HG02678 (cell line): ENCODE measurements at regions not wholly inside any gene's neighbourhood (a gene's known extent, or its start where the extent isn't known, plus 50 kb on each side); places are given as distances from the start of the nearest gene placed in this dataset.

Experiments used
- ATAC-seq: cut with Tn5 transposase; IDR thresholded peaks from one replicate; pipeline ENCODE4 v1.9.1; 2021; ENCODE audit warnings: mild to moderate bottlenecking, moderate library complexity; ENCODE audit not compliant: unreplicated experiment

DNA sequence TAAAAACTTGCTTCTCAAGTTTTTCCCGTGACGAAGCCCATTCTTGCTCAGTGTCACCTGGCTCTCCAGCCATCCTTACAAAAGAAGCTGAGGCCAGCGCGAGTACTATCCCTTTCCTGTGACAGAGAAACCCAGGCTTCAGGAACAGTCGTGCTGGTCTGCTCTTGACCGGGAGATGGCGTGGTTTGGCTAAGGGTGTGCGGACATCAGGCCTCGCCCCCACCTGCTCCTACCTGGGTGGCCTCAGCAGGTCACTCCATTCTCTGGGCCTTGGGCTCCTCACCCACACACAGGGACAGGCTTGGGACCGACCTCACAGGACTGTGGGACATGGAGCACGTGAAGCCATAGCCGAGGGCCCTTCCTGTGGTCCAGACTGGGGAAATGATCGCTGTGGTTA lies 75.2 kb upstream of the CIBAR2 start:
- ATAC-seq, result no peak

DNA sequence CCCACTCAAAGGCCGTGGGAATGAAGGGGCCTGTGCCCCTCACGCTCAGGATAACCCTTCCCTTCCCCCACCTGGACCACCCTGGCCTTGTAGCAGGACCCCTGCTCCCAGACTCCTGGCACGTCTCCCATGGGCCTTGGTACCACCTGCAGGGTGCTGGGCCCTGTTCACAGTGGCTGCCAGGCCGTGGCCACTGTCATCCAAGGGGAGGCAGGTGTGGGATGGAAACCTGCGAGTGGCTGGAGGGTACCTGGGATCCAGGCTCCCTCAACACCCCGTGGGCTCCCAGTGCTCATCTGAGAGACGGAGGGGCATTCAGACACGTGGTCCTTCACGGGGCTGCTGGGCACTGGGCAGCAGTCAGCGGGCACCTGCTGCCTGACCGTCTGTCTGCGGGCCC lies 75.6 kb upstream of the CIBAR2 start:
- no peak for ATAC-seq

DNA sequence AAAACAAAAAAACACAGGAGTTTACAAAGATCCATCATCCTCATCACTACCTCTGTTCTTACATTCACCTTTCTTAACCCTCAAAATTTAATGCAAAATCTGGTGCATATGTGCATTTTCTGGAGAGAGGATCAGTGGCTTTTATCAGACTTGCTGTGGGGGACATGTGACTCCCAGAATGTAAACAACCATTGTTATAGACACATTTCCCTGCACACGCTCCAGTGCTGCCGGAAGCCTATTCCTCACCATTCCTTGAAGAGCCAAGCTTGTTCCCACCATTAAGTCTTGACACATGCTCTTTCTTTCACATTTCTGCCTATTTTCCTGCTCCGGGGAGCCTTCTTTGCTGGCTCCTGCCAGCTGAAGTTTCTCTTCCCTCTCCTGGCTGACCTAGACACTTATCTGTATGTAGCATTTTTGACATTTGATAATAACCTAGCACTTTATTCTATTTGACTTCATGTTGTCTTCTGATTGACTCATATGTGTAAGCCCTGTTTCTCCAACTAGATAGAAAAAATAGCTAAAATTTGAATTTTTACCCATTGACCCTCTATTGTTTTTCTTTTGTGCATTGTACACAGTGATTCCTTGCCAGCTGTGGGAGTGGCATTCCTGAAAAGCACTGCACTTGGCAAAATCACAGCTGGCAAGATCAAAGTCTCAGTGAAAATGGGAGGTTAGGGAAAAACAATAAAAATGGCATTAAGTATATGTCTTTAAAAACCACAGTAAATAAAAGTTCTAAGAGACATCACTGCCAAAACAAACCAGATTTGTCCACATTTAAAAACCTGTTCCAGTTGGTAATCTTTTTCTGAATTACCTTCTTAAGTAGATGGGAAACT lies 76.8 kb upstream of the CIBAR2 start:
- ATAC-seq, result no peak

DNA sequence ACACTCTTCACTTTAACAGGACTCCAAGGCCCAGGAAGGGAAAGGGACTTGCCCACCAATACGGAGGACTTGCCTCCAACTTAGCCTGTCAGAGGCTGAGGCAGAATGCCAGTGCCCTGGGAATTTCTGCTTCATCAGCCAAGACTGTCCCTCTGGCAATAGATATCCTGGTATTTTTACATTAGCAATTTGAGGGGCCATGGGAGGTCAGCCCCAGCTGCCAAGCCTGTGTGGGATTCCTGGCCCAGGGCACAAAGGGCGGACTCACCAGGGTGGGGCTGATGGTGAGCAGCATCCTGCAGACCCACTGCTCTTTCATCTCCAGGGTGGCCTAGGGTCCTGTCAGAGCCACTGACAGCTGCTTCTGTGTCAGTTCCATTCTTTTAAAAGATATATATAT lies 78.3 kb upstream of the CIBAR2 start:
- ATAC-seq, result no peak

DNA sequence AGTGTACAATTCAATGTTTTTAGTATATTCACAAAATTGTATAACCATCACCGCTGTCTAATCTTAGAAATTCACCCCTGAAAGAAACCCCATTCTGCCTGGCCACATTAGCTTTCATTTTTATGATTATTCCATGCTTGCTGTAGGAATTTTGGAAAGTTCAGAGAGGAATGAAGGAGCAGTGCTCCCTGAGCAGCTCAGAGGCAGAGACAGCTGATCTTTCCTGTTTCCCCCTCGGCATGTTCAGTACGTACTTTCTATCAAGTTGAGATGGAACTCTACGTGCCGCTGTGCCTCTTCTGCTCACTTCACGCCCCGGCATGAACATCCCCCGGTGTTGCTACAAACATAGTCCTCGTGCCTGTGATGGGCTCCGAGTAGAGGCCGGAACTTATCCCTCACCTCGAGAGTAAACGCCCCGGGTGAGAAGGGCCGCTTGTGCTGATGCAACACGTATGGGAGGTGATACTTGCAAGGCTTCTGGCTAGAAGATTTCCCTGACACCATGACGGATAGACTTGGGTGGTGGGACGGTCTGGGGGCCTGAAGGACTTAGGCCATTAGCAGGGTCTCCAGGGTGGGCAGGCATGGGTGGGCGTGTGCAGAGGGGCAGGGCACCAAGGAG lies 79.2 kb upstream of the CIBAR2 start:
- ATAC-seq, result no peak

DNA sequence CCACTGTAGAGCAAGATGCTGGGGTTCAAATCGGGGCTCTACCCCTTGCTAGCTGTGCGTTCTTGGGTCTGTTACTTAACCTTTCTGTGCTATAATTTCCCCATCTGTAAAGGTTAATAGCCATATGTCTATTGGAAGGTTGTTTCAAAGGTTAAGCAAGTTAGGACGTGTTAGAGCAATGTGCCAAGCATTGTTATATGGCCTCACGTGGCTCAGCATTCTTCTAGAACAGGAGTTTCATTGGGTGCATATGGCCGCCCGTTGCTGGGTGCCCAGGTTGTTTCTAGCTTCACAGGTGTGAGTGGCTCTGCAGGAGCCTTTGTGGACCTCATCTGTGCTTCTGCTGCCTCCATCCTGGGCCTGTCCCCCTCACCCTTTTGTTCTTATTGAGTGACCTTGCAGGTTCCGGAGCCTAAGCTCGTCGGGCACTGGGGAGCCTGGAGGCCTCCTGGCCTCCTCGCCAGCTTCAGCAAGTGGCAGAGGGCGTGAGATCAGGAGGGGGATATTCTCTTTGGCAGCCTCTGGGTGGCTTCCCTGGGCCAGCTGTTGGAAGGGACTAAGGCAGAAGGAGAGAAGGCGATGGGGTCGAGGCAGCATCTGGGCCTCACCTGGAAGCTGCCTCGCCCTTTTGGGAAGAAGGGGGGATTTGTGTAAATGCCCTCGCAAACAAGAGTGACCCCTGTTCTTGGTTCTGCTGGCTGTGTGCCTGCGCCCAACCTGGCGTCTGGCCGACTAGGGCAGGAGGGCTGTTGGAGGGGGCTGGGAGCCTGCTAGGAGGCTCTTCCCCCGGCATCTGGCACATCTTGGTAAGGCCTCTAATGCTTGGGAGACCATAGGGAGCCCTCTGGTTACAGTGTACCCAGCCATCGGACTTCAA lies 80.2 kb upstream of the CIBAR2 start:
- no peak for ATAC-seq

DNA sequence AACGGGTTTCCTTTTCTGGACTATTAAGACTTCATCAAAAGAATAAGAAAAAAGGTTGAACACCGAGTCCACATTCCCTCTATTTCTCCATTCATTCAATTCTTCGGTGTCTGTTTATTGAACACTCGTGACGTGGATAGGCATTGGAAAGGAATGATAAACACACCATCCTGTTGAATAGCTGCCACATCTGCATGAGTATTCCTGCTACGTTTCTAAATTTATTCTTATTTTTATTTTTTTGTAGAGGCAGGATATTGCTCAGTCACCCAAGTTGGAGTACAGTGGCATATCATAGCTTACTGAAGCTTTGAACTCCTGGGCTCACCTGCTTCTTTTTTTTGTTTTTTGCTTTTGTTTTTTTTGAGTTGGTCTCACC lies 80.8 kb upstream of the CIBAR2 start:
- ATAC-seq, result no peak

DNA sequence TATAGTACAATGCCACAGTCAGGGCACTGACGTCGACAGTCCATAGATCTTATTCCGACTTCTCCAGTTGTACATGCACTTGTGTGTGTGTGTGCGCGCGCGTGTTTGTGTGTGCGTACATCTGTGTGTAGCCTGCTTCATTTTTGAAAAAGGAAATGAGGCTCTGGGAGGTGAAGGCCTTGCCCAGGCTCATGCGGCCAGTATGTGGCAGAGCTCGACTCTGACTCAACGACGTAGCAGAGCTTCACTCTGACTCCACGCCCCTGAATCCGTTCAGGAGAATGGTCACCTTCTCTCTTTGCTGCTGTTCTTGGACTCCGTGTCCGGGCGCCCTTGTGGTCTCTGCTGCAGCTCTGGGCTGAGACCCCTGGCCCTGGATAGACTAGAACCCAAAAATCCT lies 81.6 kb upstream of the CIBAR2 start:
- ATAC-seq, result no peak

DNA sequence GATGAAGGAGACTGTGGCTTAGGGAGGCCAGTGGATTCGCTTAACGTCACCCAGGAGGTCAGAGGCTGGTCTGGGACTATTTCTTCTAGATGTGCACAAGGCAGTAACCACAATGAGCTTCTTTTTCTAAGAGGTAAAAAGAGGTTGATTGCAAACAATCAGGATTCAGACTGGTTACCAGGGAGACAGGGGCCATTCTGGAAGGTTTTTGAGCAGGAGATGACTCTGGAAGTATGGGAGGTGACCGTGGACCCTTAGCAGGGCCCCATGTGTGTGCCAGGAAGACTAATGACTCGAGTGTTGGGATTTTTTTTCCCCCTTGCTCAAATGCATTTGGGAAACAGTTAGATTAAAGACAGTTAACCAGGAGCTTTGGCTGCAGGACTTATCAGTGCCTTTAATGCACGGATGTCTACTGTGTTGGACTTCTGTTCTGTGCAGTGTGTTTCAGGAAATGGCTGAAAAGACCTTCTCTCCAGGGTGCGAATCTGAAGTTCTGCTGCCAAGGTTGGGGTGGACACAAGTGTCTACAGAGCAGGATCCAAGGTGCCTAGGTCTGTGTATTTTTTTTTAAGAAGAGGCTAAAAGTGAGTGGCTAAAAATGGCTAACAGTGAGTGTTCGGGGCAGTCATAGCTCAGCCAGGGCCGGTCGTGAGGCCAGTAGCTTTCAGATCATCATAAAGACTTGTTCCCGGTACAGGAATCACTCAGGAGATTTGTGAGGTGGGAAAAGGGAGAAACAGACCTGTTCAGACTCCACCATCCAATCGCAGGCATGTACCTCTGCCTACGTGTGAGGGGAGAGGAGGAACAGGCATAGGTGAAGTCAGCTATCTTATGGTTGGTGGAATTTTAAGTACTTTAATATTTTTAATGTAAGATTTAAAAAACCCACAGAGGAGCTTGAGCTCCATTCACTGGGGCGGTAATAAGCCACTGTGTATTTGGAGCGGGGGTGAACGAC lies 82.3 kb upstream of the CIBAR2 start:
- ATAC-seq, result no peak

DNA sequence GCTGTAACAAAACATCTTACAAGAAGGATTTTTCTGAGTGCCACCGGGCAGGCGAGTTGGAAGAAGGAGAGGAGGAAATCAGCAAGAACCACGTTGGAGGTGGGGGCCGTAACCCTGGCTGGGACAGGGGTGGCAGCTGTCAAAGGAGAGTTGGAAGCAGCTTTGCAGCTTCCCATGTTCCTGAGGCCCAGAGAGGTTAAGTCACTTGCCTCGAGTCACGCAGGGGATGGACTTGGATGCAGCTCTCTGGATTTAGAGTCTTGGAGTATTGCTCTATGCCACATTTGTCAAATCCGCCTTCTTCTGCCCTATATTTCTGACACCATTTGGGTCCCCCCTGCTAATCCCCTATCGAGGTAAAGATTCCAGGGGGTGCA lies 83.0 kb upstream of the CIBAR2 start:
- ATAC-seq, result no peak

DNA sequence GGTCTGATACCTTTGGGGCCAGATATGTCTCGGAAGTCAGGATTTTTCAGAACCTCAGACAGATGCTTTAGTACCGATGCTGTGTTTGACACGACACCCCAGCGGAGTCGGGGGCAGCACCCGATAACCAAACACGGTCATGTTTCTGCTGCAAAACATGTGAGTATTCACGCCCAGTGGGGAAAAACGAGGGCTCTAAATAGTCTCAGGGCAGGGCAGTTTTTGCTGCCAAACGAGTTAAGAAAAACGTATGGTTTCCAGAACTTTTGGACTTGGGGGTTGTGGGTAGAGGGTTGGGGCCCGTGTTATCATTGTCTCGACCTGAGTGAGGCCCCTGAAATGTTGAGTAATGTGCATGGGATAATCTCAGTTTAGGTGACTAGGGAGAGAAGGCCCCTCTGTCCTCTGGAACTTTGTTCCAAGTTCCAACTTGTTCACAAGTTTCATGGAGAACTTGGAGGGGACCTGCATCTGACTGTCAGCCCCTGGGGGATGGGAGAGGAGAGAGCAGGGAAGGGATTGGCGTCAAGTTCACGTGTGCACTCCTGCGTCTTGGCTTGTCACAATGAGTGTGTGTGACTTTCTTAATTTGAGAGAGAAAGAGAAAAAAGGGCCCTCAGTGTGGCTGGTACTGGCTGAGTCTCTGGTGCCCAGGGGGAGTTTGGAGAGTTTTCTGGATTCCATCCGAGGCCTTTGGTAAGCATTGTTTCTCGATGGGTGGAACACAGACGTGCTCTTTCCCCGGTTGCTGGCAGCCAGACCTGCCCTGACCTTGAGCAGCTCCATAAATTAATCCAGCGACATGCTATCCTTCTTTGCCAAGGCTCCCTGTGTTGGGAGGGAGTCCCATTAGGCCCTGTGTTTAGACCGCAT lies 83.9 kb upstream of the CIBAR2 start:
- ATAC-seq, result no peak

DNA sequence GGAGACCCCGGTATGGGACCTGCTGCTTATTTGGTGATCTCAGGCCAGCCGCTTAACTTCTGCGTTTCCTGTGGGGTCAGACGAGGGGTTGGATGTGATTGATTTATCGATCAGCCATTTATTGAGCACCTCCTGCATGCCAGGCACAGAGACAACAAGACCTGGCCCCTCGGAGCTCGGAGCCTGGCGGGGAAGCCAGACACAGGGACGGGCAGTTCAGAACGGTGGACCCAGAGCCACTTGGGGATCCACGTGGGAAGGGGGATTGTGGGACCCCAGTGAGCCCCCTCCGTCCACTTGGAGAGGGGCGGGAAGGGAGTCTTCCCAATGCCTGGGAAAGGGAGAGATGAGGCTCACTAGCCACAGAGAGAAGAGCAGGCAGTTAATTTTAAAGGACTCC lies 84.7 kb upstream of the CIBAR2 start:
- no peak for ATAC-seq

DNA sequence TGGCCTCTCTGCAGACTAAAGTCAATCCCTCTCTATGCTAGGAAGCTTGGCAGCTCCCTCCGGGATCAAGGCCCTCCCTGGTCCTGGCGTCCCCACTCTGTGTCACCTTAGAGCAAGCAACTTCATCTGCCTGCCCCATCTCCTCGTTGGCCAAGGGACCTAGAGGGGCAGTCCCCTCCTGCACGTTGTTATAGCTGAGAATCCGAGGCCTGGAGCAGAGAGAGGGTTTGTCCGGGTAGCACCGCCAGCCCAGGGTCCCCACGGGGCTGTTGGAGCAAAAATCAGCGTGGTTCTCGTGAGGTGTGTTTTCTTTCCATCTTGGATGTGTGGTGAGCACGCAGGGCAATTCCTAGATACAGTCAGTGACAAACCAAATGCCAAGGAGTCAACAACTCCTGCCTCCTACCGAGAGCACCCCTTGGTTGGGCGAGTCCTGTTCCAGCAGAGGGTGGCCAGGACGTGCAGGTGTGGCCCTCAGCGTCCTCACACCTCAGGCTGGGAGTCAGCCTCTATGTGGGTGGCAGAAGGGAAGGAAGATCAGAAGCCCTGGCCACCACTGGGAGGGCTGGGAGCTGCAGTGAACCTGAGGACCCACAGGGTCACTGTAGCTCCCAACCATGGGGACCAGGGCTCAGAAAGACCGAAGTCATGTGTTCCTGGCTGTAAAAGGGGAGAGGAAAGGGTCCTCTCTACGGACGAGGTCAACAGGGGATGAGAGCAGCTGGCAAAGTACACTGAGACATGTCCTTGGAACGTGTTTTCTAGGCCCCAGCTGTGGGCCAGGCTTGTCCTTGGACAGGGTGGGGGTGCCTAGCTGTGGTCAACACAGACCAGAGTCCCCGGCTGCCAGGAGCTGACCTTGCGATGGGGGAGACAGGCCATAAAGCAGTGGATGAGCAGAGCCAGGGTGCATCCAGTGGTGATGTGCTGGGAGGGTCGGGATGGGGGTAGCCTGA lies 85.6 kb upstream of the CIBAR2 start:
- no peak for ATAC-seq

DNA sequence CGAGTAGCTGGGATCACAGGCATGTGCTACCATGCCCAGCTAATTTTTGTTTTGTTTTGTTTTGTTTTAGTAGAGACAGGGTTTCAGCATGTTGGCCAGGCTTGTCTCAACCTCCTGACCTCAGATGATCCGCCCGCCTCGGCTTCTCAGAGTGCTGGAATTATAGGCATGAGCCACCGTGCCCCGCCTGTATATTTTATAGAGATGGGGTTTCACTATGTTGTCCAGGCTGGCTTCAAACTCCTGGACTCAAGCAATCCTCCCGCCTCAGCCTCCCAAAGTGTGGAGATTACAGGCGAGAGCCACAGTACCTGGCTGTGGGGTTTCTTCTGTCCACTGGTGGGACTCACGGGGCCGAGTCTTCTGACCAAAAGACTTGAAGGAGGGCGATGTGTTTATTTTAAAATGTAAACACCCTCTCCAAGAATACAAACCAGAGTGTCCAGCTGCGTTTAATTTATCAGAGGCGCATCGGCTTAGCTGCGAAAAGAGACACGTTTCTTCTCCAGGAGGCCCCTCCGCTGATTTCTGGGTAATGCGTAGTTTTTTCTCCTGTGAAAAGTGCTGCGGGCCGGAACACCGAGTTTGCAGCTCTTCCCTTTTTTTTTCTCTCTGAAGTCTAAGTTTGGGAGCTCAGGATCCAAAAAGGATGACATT lies 86.9 kb upstream of the CIBAR2 start:
- no peak for ATAC-seq

DNA sequence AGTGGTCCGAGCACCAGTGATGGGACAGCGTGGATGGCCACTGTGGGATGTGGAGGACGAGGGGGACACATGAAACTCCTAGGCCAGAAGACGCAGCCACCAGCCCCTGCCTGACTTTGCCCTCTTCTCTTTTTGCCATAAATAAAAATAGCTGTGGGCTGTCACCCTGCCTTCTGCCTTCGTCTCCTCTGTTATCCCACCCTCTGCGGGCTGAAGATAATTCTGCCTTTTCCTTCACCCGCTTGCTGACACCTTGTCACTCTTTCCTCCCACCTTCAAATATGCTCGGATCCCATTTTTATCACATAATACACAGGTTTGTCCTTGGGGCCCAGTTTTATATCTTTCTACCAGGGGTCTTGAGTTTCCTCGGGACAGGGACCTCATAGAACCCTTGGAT lies 87.6 kb upstream of the CIBAR2 start:
- no peak for ATAC-seq

DNA sequence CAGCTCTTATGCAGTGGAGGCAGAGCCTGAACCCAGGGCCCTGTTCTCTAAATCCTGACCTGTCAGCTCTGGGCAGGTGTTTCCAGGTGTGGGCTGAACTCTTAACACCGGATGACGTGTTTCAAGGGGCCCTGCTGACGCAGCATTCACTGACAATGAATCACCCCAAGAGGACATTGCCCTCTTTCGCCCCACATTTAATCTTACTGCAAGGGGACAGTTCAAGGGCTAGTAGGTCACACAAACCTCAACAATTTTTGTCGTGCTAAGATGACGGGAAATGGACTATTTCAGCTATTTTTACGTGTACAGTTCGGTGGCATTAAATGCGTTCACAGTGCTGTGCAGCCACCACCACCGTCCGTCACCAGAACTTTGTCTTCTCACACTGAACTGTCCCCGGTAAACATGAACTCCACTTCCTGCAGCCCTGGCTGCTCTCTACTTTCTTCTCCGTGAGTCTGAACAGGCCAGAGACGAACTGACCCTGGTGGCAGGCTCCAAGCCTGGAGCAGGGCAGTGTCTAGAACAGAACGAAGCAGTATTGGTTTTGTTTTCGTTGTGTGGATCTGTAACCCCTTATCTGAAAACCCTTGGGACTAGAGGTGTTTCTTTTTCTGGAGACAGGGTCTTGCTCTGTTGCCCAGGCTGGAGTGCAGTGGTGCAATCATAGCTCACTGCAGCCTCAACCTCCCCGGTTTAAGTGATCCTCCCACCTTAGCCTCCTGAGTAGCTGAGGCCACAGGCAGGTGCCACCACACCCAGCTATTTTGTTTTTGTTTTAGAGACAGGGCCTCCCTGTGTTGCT lies 88.4 kb upstream of the CIBAR2 start:
- no peak for ATAC-seq

DNA sequence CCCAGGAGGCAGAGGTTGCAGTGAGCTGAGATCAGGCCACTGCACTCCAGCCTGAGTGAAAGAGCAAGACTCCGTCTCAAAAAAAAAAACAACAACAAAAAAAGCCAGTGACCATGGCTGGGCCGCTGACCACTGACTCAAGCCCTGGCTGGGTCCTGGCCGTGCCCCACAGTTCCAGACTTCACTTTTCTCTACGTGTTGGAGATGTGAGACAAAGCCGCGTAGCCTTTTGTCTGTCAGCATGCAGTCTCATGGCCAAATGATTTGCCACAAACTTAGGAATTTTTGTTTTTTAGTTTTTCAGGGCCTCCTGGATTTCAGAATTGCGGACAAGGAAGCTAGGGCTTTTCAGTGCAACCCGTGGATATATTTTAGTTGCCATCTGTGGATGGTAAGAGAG lies 89.3 kb upstream of the CIBAR2 start:
- no peak for ATAC-seq
